ENCODE measurements at regions not wholly inside any gene's neighbourhood (a gene's known extent, or its start where the extent isn't known, plus 50 kb on each side); places are given as distances from the start of the nearest gene placed in this dataset.
"Not testable (repeated sequence)": the region's sequence is repeated elsewhere in the genome, so short reads cannot be mapped to it uniquely, and the experiment has no call there.

- WGBS, 2 donors: 49 to 63% methylated on average over 2 of the region's 2 CpGs
- no peak overlapping the region for H3K27ac ChIP-seq
- no peaks in the 10 kb centered on the region for H3K4me1 ChIP-seq
- H3K4me3 ChIP-seq: no peak overlapping the region
- DNase-seq: no peak
- intact Hi-C loops (cut with DNase I; ENCODE audit: low total_unique reads): no loop called here
- H3K9me3 ChIP-seq: no peaks in the 10 kb centered on the region
- no peaks in the 10 kb centered on the region for H3K27me3 ChIP-seq
- TF ChIP-seq, protein P1, sequence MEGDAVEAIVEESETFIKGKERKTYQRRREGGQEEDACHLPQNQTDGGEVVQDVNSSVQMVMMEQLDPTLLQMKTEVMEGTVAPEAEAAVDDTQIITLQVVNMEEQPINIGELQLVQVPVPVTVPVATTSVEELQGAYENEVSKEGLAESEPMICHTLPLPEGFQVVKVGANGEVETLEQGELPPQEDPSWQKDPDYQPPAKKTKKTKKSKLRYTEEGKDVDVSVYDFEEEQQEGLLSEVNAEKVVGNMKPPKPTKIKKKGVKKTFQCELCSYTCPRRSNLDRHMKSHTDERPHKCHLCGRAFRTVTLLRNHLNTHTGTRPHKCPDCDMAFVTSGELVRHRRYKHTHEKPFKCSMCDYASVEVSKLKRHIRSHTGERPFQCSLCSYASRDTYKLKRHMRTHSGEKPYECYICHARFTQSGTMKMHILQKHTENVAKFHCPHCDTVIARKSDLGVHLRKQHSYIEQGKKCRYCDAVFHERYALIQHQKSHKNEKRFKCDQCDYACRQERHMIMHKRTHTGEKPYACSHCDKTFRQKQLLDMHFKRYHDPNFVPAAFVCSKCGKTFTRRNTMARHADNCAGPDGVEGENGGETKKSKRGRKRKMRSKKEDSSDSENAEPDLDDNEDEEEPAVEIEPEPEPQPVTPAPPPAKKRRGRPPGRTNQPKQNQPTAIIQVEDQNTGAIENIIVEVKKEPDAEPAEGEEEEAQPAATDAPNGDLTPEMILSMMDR (IDR thresholded peaks at IDR 0.05): no peak
- no peak for TF ChIP-seq POLR2A (IDR thresholded peaks at IDR 0.05)
- no peaks in the 10 kb centered on the region for H3K36me3 ChIP-seq (ENCODE audit: low read depth, missing control alignments)
Observed at GRCh38 chr15:20367093-20367492, 174.5 kb downstream of the GOLGA6L6 start.

GRCh38 chr15:20363591-20363990 is 178.0 kb downstream of the GOLGA6L6 start:
- WGBS, 2 donors: 69 to 78% methylated on average over 5 of the region's 5 CpGs
- H3K36me3 ChIP-seq (ENCODE audit: low read depth, missing control alignments); H3K27me3 ChIP-seq; H3K9me3 ChIP-seq; DNase-seq; H3K4me1 ChIP-seq; H3K4me3 ChIP-seq; H3K27ac ChIP-seq; intact Hi-C loops (cut with DNase I; ENCODE audit: low total_unique reads): not testable (repeated sequence)

DNA sequence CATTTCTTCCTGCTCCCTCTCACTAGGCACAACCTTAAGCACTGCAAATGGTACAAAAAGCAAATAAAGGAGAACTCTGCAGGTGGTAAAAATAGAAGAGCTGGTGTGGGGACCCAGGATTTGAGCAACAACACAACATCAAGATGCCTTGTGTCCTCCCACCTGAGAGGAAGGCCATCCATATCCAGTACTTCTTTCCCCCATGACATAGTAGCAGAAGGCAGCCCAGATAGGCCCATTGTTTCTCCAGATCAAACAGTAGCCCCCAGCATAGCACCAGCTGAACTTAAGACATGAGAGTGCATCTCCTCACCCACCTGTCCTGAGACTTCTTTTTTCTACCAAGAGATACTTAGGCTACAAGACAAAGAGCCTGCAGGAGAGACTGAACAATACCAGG is 180.5 kb downstream of the GOLGA6L6 start:
- H3K9me3 ChIP-seq: no peaks in the 10 kb centered on the region
- TF ChIP-seq, protein P1 (IDR thresholded peaks at IDR 0.05): no peak
- TF ChIP-seq POLR2A (IDR thresholded peaks at IDR 0.05): no peak
- H3K4me1 ChIP-seq: no peaks in the 10 kb centered on the region
- no peak for DNase-seq
- intact Hi-C loops (cut with DNase I; ENCODE audit: low total_unique reads): no loop called here
- no peak overlapping the region for H3K4me3 ChIP-seq
- H3K27ac ChIP-seq: no peak overlapping the region
- H3K36me3 ChIP-seq (ENCODE audit: low read depth, missing control alignments): no peaks in the 10 kb centered on the region
- no peaks in the 10 kb centered on the region for H3K27me3 ChIP-seq

- H3K27ac ChIP-seq: no peak overlapping the region
- no peak for DNase-seq
- H3K36me3 ChIP-seq (ENCODE audit: low read depth, missing control alignments): no peaks in the 10 kb centered on the region
- no peaks in the 10 kb centered on the region for H3K9me3 ChIP-seq
- no peak for TF ChIP-seq POLR2A (IDR thresholded peaks at IDR 0.05)
- TF ChIP-seq, protein P1 (IDR thresholded peaks at IDR 0.05): no peak
- H3K4me3 ChIP-seq: no peak overlapping the region
- H3K4me1 ChIP-seq: no peaks in the 10 kb centered on the region
- H3K27me3 ChIP-seq: no peaks in the 10 kb centered on the region
- 51 to 68% methylated on average over 17 of the region's 17 CpGs for WGBS, 2 donors
- intact Hi-C loops (cut with DNase I; ENCODE audit: low total_unique reads): no loop called here
Observed at GRCh38 chr15:20358779-20359414, 182.7 kb downstream of the GOLGA6L6 start.

DNA sequence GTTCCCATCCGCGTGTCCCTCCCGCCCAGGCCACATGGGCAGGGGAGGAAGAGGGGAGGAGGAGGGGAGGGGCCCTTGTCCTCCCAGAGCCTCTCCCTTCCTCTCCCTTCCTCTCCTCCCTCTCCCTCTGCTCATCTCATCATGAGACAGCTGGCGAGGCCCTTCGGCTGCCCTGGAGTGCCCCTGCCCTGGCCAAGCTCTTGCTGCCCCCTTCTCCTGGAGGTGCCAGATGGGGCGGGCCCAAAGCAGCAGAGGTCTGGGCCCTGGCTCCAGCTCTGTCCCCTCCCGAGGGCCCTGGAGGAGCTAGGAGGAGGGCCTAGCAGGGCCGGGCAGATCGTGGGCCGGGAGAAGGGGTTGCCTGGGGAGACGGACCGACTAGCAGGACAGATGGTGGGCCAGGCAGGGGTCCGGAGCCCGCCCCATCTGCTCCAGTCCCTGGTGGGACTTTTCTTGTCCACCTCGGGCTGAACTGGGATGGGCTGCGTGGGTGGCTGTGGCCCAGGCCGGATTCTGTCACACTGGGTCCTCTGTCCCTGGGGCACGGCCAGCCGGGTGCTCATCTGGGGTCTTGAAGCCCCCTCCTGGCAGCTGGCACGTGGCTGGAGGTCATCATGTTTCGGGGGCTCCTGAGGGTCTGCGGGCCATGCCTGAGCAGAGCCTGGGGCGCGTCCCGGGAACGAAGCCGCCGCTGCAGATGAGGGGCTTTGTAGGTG is 183.4 kb downstream of the GOLGA6L6 start:
- intact Hi-C loops (cut with DNase I; ENCODE audit: low total_unique reads): no loop called here
- Histone ChIP-seq H3K4me3 (no peak overlapping the region), H3K27me3 (no peaks in the 10 kb centered on the region), H3K27ac (no peak overlapping the region), H3K4me1 (no peaks in the 10 kb centered on the region), H3K9me3 (no peaks in the 10 kb centered on the region), H3K36me3 (ENCODE audit: low read depth, missing control alignments) (no peaks in the 10 kb centered on the region)
- no peak for DNase-seq
- TF ChIP-seq POLR2A (IDR thresholded peaks at IDR 0.05): no peak
- TF ChIP-seq, protein P1 (IDR thresholded peaks at IDR 0.05): no peak
- WGBS, 2 donors: 60 to 78% methylated on average over 27 of the region's 28 CpGs
